Activated CD4-positive, alpha-beta T cell treated with anti-CD3 and anti-CD28 coated beads, Interleukin-2, amount 50 U/mL, for 48 hours (primary cell): ENCODE measurements at regions not wholly inside any gene's neighbourhood (a gene's known extent, or its start where the extent isn't known, plus 50 kb on each side); places are given as distances from the start of the nearest gene placed in this dataset.
"Not testable (repeated sequence)": the region's sequence is repeated elsewhere in the genome, so short reads cannot be mapped to it uniquely, and the experiment has no call there.

ENCODE experiments used
- DNase-seq, 2 experiments: peaks; one replicate each; pipeline ENCODE4 v3.0.0-alpha.2; 2020

DNA sequence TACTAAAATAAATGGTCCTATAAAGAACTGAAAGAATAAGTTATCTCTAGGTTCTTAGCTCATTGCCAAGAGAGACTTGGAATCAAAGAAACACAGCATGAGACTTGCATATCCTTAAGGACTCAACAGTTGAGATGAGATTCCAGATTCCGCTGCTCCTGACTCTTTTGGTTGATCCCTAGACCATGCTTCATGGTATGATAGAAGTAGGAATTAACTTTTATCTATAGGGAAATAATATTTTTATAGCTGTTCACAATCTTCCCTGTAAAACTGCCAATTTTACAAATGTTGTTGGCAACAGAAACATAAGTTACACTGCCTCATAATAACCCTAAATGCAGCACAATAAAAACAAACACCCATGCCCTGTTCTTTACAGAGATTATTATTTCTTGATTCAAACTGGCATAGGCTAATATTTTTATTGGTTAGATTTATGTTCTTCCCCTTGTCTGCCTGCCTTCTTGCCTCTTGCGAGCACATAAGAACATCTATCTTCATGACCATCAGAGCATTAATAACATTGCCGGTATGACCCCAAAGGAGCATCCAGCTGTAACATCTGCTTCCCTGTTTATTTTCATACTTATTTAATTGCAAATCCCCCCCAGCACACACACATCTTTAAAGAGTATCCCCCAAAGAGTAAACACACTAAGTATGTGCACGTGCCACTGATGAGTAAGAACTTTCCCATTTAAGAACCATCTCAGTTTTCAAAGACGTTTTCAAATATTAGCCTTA lies 735.7 kb upstream of the SLC8A1 start:
- no peak for DNase-seq

- DNase-seq, result no peak
These were observed 742.3 kb upstream of the SLC8A1 start for GRCh38 chr2:41194230-41194629.

GRCh38 chr2:41197781-41198180 lies 745.9 kb upstream of the SLC8A1 start:
- DNase-seq, result no peak

- no peak for DNase-seq
These were observed 747.4 kb upstream of the SLC8A1 start for GRCh38 chr2:41199334-41199733.

DNA sequence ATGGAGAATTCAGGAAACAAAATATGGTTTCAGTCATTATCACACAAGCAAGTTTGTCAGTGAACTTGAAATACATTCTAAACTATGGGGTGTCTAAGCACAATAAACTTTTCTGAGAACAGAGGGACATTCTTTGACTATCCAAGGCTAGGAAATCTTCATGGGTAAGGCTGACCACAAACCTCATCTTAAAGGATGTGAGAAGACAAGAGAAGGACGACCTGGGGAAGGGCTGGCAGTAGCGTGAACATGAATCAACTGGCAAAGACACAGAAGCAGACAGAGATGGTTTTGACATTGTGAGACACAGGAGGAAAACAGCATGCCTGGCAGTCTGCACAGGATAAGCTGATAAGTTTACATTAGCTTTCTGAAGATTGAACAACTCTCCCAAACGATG lies 752.4 kb upstream of the SLC8A1 start:
- DNase-seq, result no peak

DNA sequence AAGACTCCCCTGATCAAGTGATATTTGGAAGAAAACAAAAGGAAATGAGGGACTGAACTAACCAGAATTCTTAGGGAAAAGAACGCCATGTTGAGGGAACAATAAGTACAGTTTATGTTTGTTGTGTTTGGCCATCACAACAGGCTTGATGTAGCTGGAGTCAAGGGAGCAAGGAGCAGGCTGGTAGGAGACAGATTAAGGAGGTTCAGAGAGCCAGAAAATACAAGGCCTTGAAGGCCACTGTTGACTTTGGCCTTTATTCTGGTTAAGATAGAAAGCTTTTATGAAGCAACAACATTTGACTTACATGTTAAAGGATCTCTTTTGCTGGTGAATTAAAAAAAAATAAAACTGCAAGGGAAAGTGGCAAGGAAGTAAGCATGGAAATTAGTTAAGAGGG lies 754.1 kb upstream of the SLC8A1 start:
- no peak for DNase-seq

DNA sequence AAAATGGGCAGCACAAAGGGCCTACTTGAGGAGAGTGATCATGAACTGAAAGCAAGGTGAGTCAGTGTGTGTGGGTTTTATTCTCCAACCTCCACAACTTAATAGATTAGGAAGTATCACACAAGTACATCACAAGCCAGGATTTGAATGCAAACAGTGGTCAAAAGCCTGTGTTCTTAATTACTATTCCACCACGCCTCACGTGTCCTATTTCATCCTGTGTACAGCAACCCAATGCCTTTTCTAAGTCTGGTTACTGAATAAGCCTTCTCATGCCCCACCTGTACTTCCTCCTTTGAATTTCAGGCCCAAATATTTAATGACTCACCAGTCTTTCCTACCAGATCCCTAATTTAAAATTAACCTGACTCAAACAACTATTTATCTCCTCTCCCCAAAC lies 755.7 kb upstream of the SLC8A1 start:
- DNase-seq, result no peak

- not testable (repeated sequence) for DNase-seq
These were observed 758.1 kb upstream of the SLC8A1 start for GRCh38 chr2:41210030-41210429.

GRCh38 chr2:41216978-41217377 lies 765.1 kb upstream of the SLC8A1 start:
- no peak for DNase-seq

GRCh38 chr2:41222593-41222992 lies 770.7 kb upstream of the SLC8A1 start:
- no peak for DNase-seq

GRCh38 chr2:41234093-41234492 lies 782.2 kb upstream of the SLC8A1 start:
- no peak for DNase-seq

GRCh38 chr2:41241325-41242000 lies 789.6 kb upstream of the SLC8A1 start:
- no peak for DNase-seq

DNA sequence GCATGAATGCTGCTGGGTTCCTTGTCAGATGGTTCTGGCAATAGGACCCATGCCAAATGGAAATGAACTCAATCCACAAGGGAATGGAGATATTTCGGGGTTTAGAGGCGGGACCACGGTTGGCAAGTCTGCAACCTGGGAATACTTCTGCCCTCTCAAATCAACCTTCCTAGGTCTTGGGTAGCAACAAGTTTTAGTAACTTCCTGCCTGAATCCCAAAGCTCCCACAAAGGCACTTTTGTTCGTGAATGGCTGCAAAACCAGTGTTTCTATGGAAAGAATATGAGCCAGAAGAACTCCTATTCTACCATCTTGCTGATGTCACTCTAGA lies 790.1 kb upstream of the SLC8A1 start:
- no peak for DNase-seq

GRCh38 chr2:41267929-41268659 lies 779.7 kb upstream of the PKDCC start:
- DNase-seq, result no peak

DNA sequence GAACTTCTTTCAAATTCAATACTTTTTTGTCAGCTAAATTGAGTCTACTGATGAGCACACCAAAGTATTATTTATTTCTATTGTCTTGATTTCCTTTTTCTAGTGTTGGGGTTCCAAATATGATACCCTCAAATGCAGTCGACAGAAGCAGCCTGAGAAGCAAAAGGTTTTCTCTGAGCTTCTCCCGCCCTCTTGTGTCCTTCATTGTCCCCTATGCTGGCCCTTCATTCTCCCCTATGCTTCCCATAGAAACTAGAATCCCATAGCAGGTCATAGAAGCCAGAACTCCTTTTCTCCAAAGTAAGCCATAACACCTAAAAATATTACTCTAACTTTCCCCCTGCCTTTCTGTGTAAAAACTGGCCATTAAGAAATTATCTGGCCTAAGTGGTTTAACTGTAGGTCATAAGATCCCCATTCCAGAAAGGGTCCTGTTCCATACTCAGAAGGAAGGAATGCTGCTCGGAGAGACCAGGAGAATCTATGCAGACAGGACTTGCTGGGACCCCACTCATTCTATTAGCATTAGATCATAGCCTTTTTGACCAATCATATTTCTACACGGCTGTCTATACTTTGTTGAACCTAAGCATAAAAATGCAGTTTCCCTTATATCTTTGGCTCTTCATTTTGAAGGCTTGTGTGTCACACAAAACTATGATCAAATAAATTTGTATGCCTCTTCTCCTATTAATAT lies 764.6 kb upstream of the PKDCC start:
- DNase-seq, result no peak

- DNase-seq, result no peak
These were observed 754.3 kb upstream of the PKDCC start for GRCh38 chr2:41293491-41293890.

GRCh38 chr2:41294331-41294730 lies 753.5 kb upstream of the PKDCC start:
- DNase-seq, result no peak

- DNase-seq, result no peak
These were observed 734.7 kb upstream of the PKDCC start for GRCh38 chr2:41313082-41313481.

- no peak for DNase-seq
These were observed 733.2 kb upstream of the PKDCC start for GRCh38 chr2:41314511-41315070.

GRCh38 chr2:41319437-41319836 lies 728.4 kb upstream of the PKDCC start:
- DNase-seq, result no peak

- DNase-seq, result no peak
These were observed 727.3 kb upstream of the PKDCC start for GRCh38 chr2:41320491-41320890.

DNA sequence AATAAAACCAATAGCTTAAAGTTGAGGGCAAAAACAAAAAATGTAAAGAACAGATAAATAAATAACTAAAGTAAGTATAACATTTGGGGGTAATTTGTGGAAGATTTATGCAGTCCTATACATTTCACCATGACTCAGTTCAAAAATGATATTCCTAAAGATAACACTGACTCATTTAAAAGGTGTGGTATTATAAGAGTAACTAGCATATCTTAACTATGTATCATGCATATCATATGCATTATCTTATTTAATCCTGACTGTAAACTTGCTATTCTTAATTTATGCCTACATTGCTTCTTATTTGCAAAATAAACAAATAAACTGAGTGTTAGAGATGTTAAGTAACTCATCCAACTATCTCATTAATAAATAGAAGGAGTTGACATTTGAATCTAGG lies 726.5 kb upstream of the PKDCC start:
- DNase-seq, result no peak

GRCh38 chr2:41326851-41327250 lies 721.0 kb upstream of the PKDCC start:
- no peak for DNase-seq
